Heart right ventricle (tissue), 16 donors: ENCODE measurements at regions not wholly inside any gene's neighbourhood (a gene's known extent, or its start where the extent isn't known, plus 50 kb on each side); places are given as distances from the start of the nearest gene placed in this dataset.

Experiments used
- ATAC-seq, 8 donors: fragments of 200-7000 bp; cut with Tn5 transposase; one replicate each; pipeline ENCODE4 v1.9.1; 2020; ENCODE audit warnings: mild to moderate bottlenecking in 8 of 8, moderate library complexity in 8 of 8, moderate number of reproducible peaks in 1 of 8
- DNase-seq, 2 donors: peaks; one replicate each; pipeline ENCODE4 v3.0.0-alpha.2; 2020
- H3K27ac ChIP-seq, 10 donors: fragments of 200-600 bp; sonication (generic) in 2 of 10; one replicate each; pipeline versions ENCODE4 v1.5.0 to v1.8.0; 2020 to 2022; ENCODE audit warnings: mild to moderate bottlenecking in 3 of 10
- H3K27me3 ChIP-seq, 7 donors: fragments of 200-600 bp; one replicate each; pipeline ENCODE4 v1.8.0; 2021 to 2022; ENCODE audit warnings: mild to moderate bottlenecking in 2 of 7
- H3K36me3 ChIP-seq, 9 donors: fragments of 200-600 bp; sonication (generic) in 1 of 9; one replicate each; pipeline versions ENCODE4 v1.5.0 to v1.8.0; 2020 to 2022; ENCODE audit warnings: mild to moderate bottlenecking in 2 of 9
- H3K4me1 ChIP-seq, 9 donors: fragments of 200-600 bp; sonication (generic) in 1 of 9; one replicate each; pipeline versions ENCODE4 v1.5.0 to v1.8.0; 2020 to 2022; ENCODE audit warnings: mild to moderate bottlenecking in 4 of 9
- H3K4me3 ChIP-seq, 10 donors: fragments of 200-600 bp; sonication (generic) in 2 of 10; one replicate each; pipeline versions ENCODE4 v1.5.0 to v1.8.0; 2020 to 2022; ENCODE audit warnings: mild to moderate bottlenecking in 7 of 10, moderate library complexity in 2 of 10
- H3K9me3 ChIP-seq, 11 donors: fragments of 200-600 bp in 10 of 11; sonication (generic) in 2 of 11; one replicate each; pipeline versions ENCODE4 v1.5.0 to v1.8.0; 2013 to 2022; ENCODE audit warnings: mild to moderate bottlenecking in 2 of 11, control low read depth in 1 of 11, moderate library complexity in 1 of 11
- CTCF ChIP-seq, 9 donors: fragments of 200-600 bp; sonication (generic) in 2 of 9; IDR thresholded peaks; one replicate each; pipeline versions ENCODE4 v1.5.0 to v1.8.0; 2021 to 2022; ENCODE audit warnings: antibody characterized with exemption in 9 of 9, mild to moderate bottlenecking in 5 of 9, moderate library complexity in 1 of 9
- WGBS, 2 donors: extraction: QIAGEN DNeasy Blood & Tissue Kit; methylation state at CpG; one replicate each; pipeline ENCODE4 v1.1.7; 2013; ENCODE audit warnings: inconsistent platforms in 1 of 2; 5-methylcytosine and 5-hydroxymethylcytosine counted together
- intact Hi-C, 10 donors: fragments of 100-400 bp; cut with DNase I; formaldehyde crosslinking; loops; one replicate each; pipeline versions ENCODE4 v1.11.1 to v1.14.2; 2022
- donor health status: Arrhythmogenic right ventricular cardiomyopathy.
- donor health status: ischemic (EF 13 %, LVEDD 7.1; RV severe dilation, severe dysfunction).
- donor health status: healthy with polysubstance abuse.
- donor health status: DM: no; HTN: yes; CAD: no.
- donor health status: DM: no; HTN: no; CAD: no.
- donor health status: ischemic (EF 25% LVEDD 6.9; RV normal size, moderate dysfunction).
- donor health status: ischemic (EF 25% LVEDD 5.7; RV mildly dilated, moderate dysfunction).
- donor health status: healthy.
- donor health status: DM: yes; HTN: yes; CAD: no.
- donor health status: Ischemic cardiomyopathy.
- donor health status: ischemic (EF 35%, LVEDD 5.7; RV mildly dilated, moderate dysfunction).
- donor health status: nonischemic (EF 11% LVEDD 7.7; RV severe dilation, severe dysfunction).
- donor health status: DM: yes; HTN: yes; CAD: no.
- donor health status: PGD.
- donor health status: ischemic (EF 29% LVEDD 5.4; RV normal size, mild dysfunction).
- donor health status: nonischemic (EF 23%, LVEDD 6.1; RV moderate dilation, normal function).

- Histone ChIP-seq H3K4me3 (no peak overlapping the region), H3K27ac (no peak overlapping the region), H3K9me3 (peaks cover 0 to 21% (median 4%) of the 10 kb centered on the region in 11 donors), H3K36me3 (no peaks in the 10 kb centered on the region), H3K4me1 (no peaks in the 10 kb centered on the region), H3K27me3 (no peaks in the 10 kb centered on the region)
- WGBS, 2 donors: 81 to 87% methylated on average over 4 of the region's 4 CpGs
- no peak for DNase-seq
- no peak for ATAC-seq
- intact Hi-C loops: no loop called here
- TF ChIP-seq CTCF (IDR thresholded peaks at IDR 0.05): no peak
These were observed 686.3 kb upstream of the SETBP1 start for GRCh38 chr18:43994381-43994780.

- WGBS, 2 donors: 84 to 89% methylated on average over 2 of the region's 2 CpGs
- H3K4me1 ChIP-seq: no peaks in the 10 kb centered on the region
- H3K4me3 ChIP-seq: no peak overlapping the region
- no peak for TF ChIP-seq CTCF (IDR thresholded peaks at IDR 0.05)
- no peak for DNase-seq
- no peak for ATAC-seq
- no peaks in the 10 kb centered on the region for H3K27me3 ChIP-seq
- H3K36me3 ChIP-seq: no peaks in the 10 kb centered on the region
- H3K9me3 ChIP-seq: no peaks in the 10 kb centered on the region
- intact Hi-C loops: no loop called here
- H3K27ac ChIP-seq: no peak overlapping the region
These were observed 666.8 kb upstream of the SETBP1 start for GRCh38 chr18:44013871-44014270.

- intact Hi-C loops: no loop called here
- TF ChIP-seq CTCF (IDR thresholded peaks at IDR 0.05): no peak
- H3K27ac ChIP-seq: no peak overlapping the region
- DNase-seq (no peak), ATAC-seq (no peak)
- H3K27me3 ChIP-seq: no peaks in the 10 kb centered on the region
- H3K36me3 ChIP-seq: no peaks in the 10 kb centered on the region
- 57 to 67% methylated on average over 1 of the region's 1 CpG for WGBS, 2 donors
- peaks cover 0 to 9% (median 0%) of the 10 kb centered on the region in 11 donors for H3K9me3 ChIP-seq
- peaks cover 0 to 6% (median 0%) of the 10 kb centered on the region in 9 donors for H3K4me1 ChIP-seq
- H3K4me3 ChIP-seq: no peak overlapping the region
These were observed 655.3 kb upstream of the SETBP1 start for GRCh38 chr18:44025421-44025820.

GRCh38 chr18:44028109-44028508, 652.6 kb upstream of the SETBP1 start:
- Histone ChIP-seq H3K36me3 (no peaks in the 10 kb centered on the region), H3K4me1 (peaks cover 0 to 6% (median 0%) of the 10 kb centered on the region in 9 donors), H3K27me3 (no peaks in the 10 kb centered on the region), H3K4me3 (no peak overlapping the region), H3K27ac (no peak overlapping the region), H3K9me3 (peaks cover 0 to 7% (median 0%) of the 10 kb centered on the region in 11 donors)
- ATAC-seq (no peak), DNase-seq (no peak)
- intact Hi-C loops: no loop called here
- TF ChIP-seq CTCF (IDR thresholded peaks at IDR 0.05): no peak
- 68 to 90% methylated on average over 1 of the region's 1 CpG for WGBS, 2 donors
